ENCODE measurements at regions not wholly inside any gene's neighbourhood (a gene's known extent, or its start where the extent isn't known, plus 50 kb on each side); places are given as distances from the start of the nearest gene placed in this dataset.

GRCh38 chr11:112611771-112612170, 349.4 kb upstream of the NCAM1 start:
- intact Hi-C loops (cut with micrococcal nuclease; ENCODE audit: unreplicated experiment) (no loop called here), in situ Hi-C loops (cut with HindIII; ENCODE audit: low pct_unique_long_range_greater_than_20kb, low sequenced_read_pairs) (no loop called here)
- CTCF ChIA-PET, result no interaction called here

GRCh38 chr11:112612250-112612849, 348.9 kb upstream of the NCAM1 start:
- Histone ChIP-seq H3K4me3 (ENCODE audit: low read depth in 2 of 2, low read length in 2 of 2) (no peak overlapping the region), H3K27me3 (ENCODE audit: control insufficient read depth, insufficient read depth, low read length) (no peaks in the 10 kb centered on the region), H3K27ac (ENCODE audit: low read length) (no peak overlapping the region), H3K4me1 (ENCODE audit: control insufficient read depth, insufficient read depth, low read length) (no peaks in the 10 kb centered on the region), H3K9me3 (ENCODE audit: control insufficient read depth, insufficient read depth, low read depth, low read length) (no peaks in the 10 kb centered on the region), H3K36me3 (ENCODE audit: control insufficient read depth, insufficient read depth, low read length) (no peaks in the 10 kb centered on the region)
- POLR2A ChIA-PET, result no interaction called here
- TF ChIP-seq SIN3A (IDR thresholded peaks at IDR 0.05; ENCODE audit: borderline replicate concordance, insufficient read depth, low read depth, low read length) (no peak), POLR2AphosphoS5 (IDR thresholded peaks at IDR 0.05; ENCODE audit: low read depth, low read length) (no peak), CTCF (IDR thresholded peaks at IDR 0.05) (no peak), TCF7L2 (IDR thresholded peaks at IDR 0.05; ENCODE audit: low read depth, low read length) (no peak), REST (IDR thresholded peaks at IDR 0.05; ENCODE audit: insufficient read depth in 1 of 2, low read depth in 2 of 2, low read length in 1 of 2) (no peak)
- DNase-seq (ENCODE audit: low read depth, low spot score) (no peak), ATAC-seq (no peak)
- intact Hi-C loops (cut with micrococcal nuclease; ENCODE audit: unreplicated experiment) (no loop called here), in situ Hi-C loops (cut with HindIII; ENCODE audit: low pct_unique_long_range_greater_than_20kb, low sequenced_read_pairs) (no loop called here)
- CTCF ChIA-PET, result no interaction called here
- BruUV-seq (replicated peaks), result no TSS peak

More at GRCh38 chr11:112611771-112612170, 349.4 kb upstream of the NCAM1 start:
- H3K27me3 ChIP-seq (ENCODE audit: control insufficient read depth, insufficient read depth, low read length), result no peaks in the 10 kb centered on the region
- POLR2A ChIA-PET, result no interaction called here
- H3K4me3 ChIP-seq (ENCODE audit: low read depth in 2 of 2, low read length in 2 of 2), result no peak overlapping the region
- H3K9me3 ChIP-seq (ENCODE audit: control insufficient read depth, insufficient read depth, low read depth, low read length), result no peaks in the 10 kb centered on the region
- H3K27ac ChIP-seq (ENCODE audit: low read length), result no peak overlapping the region
- no TSS peak for BruUV-seq (replicated peaks)
- H3K36me3 ChIP-seq (ENCODE audit: control insufficient read depth, insufficient read depth, low read length), result no peaks in the 10 kb centered on the region
- DNase-seq (ENCODE audit: low read depth, low spot score) (no peak), ATAC-seq (no peak)
- TF ChIP-seq CTCF (IDR thresholded peaks at IDR 0.05) (no peak), POLR2AphosphoS5 (IDR thresholded peaks at IDR 0.05; ENCODE audit: low read depth, low read length) (no peak), REST (IDR thresholded peaks at IDR 0.05; ENCODE audit: insufficient read depth in 1 of 2, low read depth in 2 of 2, low read length in 1 of 2) (no peak), SIN3A (IDR thresholded peaks at IDR 0.05; ENCODE audit: borderline replicate concordance, insufficient read depth, low read depth, low read length) (no peak), TCF7L2 (IDR thresholded peaks at IDR 0.05; ENCODE audit: low read depth, low read length) (no peak)
- no peaks in the 10 kb centered on the region for H3K4me1 ChIP-seq (ENCODE audit: control insufficient read depth, insufficient read depth, low read length)
